ENCODE measurements at regions not wholly inside any gene's neighbourhood (a gene's known extent, or its start where the extent isn't known, plus 50 kb on each side); places are given as distances from the start of the nearest gene placed in this dataset.

DNA sequence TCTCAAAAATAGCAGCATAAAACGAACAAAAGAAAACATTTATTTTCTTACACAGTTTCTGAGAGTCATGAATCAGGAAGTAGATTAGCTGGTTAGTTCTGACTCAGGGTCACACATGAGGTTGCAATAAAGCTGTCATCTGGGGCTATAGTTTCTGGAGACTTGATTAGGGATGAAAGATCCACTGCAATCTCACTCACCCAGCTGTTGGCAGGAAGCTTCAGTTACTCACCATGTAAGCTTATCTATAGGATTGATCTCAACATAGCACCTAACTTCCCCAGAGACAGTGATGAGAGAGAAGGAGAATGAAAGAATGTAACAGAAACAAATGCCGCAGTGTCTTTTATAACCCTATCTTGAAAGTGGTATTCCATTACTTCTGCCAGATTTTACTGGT, 435.5 kb downstream of the GABRG1 start (continued):
- TF ChIP-seq, protein P1, sequence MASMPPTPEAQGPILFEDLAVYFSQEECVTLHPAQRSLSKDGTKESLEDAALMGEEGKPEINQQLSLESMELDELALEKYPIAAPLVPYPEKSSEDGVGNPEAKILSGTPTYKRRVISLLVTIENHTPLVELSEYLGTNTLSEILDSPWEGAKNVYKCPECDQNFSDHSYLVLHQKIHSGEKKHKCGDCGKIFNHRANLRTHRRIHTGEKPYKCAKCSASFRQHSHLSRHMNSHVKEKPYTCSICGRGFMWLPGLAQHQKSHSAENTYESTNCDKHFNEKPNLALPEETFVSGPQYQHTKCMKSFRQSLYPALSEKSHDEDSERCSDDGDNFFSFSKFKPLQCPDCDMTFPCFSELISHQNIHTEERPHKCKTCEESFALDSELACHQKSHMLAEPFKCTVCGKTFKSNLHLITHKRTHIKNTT (CRISPR knock-in tag; IDR thresholded peaks at IDR 0.05) = no peak
- TF ChIP-seq SMAD1 (CRISPR knock-in tag; IDR thresholded peaks at IDR 0.05; ENCODE audit: borderline replicate concordance, low read depth) (no peak), YEATS2 (CRISPR knock-in tag; IDR thresholded peaks at IDR 0.05; ENCODE audit: borderline replicate concordance) (no peak), ZNF598 (CRISPR knock-in tag; IDR thresholded peaks at IDR 0.05; ENCODE audit: borderline replicate concordance) (no peak)
- TF ChIP-seq, protein P2, sequence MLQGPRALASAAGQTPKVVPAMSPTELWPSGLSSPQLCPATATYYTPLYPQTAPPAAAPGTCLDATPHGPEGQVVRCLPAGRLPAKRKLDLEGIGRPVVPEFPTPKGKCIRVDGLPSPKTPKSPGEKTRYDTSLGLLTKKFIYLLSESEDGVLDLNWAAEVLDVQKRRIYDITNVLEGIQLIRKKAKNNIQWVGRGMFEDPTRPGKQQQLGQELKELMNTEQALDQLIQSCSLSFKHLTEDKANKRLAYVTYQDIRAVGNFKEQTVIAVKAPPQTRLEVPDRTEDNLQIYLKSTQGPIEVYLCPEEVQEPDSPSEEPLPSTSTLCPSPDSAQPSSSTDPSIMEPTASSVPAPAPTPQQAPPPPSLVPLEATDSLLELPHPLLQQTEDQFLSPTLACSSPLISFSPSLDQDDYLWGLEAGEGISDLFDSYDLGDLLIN (CRISPR knock-in tag; IDR thresholded peaks at IDR 0.05; ENCODE audit: borderline replicate concordance) = no peak

DNA sequence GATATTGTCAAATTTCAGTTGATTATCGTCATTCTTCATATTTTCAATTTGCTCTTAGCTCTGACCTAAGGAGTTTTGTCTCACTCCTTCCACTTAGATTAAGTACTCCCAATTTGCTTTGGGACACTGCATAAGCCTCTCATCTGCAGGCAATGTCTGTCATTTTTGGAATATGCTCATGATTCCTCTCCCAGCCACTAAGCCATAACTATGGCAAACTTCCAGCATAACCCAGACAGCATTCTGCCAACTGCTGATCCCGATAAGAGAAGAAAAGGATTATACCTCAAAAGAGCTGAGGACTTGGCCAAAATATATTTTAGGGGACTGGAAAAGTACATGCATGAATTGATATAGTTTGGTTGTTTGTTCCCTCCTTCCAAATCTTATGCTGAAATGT, 444.4 kb downstream of the GABRG1 start:
- H3K79me2 ChIP-seq (ENCODE audit: insufficient read depth, low read length) = no peaks in the 10 kb centered on the region
- H2AFZ ChIP-seq (ENCODE audit: low read length) = no peak overlapping the region
- H3K9me3 ChIP-seq (ENCODE audit: low read length) = no peaks in the 10 kb centered on the region; the same call in 1 of the 2 replicates
- in situ Hi-C loops (cut with HindIII; ENCODE audit: extremely low pct_ligation_motif_present, low pct_unique_long_range_greater_than_20kb) = no loop called here
- no peaks in the 10 kb centered on the region for H4K20me1 ChIP-seq (ENCODE audit: insufficient read depth, low read length)
- ATAC-seq = no peak
- no peak overlapping the region for H3K4me2 ChIP-seq (ENCODE audit: low read depth, low read length)
- WGBS (ENCODE audit: low lambda C conversion rate) = 0% methylated on average over 2 of the region's 2 CpGs
- no TSS peak for BruUV-seq (replicated peaks)
- no peak overlapping the region for H3K27ac ChIP-seq (ENCODE audit: extremely low read length, insufficient read depth, low read length)
- no peak overlapping the region for H3K9ac ChIP-seq (ENCODE audit: insufficient read depth, low read depth, low read length)
- FAIRE-seq = no peak
- H3K4me1 ChIP-seq (ENCODE audit: insufficient read depth, low read length) = no peaks in the 10 kb centered on the region
- no peaks in the 10 kb centered on the region for H3K27me3 ChIP-seq (ENCODE audit: control insufficient read depth in 1 of 2, insufficient read depth in 2 of 2, low read length in 2 of 2)
- ChIA-PET CTCF (ENCODE audit: low intra/inter-chr PET ratio, low total read pairs) (no interaction called here), POLR2A (no interaction called here)
- DNase-seq (ENCODE audit: low spot score) = no peak
- no peak overlapping the region for H3K4me3 ChIP-seq (replicated peaks in 1 of 3; ENCODE audit: insufficient read depth in 1 of 3, low read depth in 2 of 3, low read length in 3 of 3)
- intact Hi-C loops (cut with micrococcal nuclease; ENCODE audit: unreplicated experiment) = no loop called here
- no peaks in the 10 kb centered on the region for H3K36me3 ChIP-seq (replicated peaks in 1 of 2; ENCODE audit: control insufficient read depth in 1 of 2, insufficient read depth in 2 of 2, low read length in 2 of 2)
- TF ChIP-seq SETDB1 (CRISPR knock-in tag; IDR thresholded peaks at IDR 0.05; ENCODE audit: borderline replicate concordance) = no peak
- TF ChIP-seq RFX3 (CRISPR knock-in tag; IDR thresholded peaks at IDR 0.05) = no peak
- no peak for TF ChIP-seq ZNF772 (CRISPR knock-in tag; IDR thresholded peaks at IDR 0.05)
- no peak for TF ChIP-seq HOXA7 (CRISPR knock-in tag; IDR thresholded peaks at IDR 0.05)
- TF ChIP-seq, protein P3, sequence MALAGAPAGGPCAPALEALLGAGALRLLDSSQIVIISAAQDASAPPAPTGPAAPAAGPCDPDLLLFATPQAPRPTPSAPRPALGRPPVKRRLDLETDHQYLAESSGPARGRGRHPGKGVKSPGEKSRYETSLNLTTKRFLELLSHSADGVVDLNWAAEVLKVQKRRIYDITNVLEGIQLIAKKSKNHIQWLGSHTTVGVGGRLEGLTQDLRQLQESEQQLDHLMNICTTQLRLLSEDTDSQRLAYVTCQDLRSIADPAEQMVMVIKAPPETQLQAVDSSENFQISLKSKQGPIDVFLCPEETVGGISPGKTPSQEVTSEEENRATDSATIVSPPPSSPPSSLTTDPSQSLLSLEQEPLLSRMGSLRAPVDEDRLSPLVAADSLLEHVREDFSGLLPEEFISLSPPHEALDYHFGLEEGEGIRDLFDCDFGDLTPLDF (CRISPR knock-in tag; IDR thresholded peaks at IDR 0.05) = no peak
- no peak for TF ChIP-seq REL (CRISPR knock-in tag; conservative IDR thresholded peaks at IDR 0.05)
- TF ChIP-seq ZNF335 (CRISPR knock-in tag; IDR thresholded peaks at IDR 0.05) = no peak
- no peak for TF ChIP-seq PAX8 (CRISPR knock-in tag; IDR thresholded peaks at IDR 0.05; ENCODE audit: borderline replicate concordance)
- no peak for TF ChIP-seq ZSCAN21 (CRISPR knock-in tag; IDR thresholded peaks at IDR 0.05; ENCODE audit: borderline replicate concordance)
- TF ChIP-seq HNF4G (IDR thresholded peaks at IDR 0.05; ENCODE audit: borderline replicate concordance, low read depth, low read length) = no peak
- TF ChIP-seq HNF4G (CRISPR knock-in tag; IDR thresholded peaks at IDR 0.05; ENCODE audit: borderline replicate concordance, low read depth) = no peak
- no peak for TF ChIP-seq ZKSCAN8 (CRISPR knock-in tag; IDR thresholded peaks at IDR 0.05; ENCODE audit: borderline replicate concordance)
- TF ChIP-seq LCORL (IDR thresholded peaks at IDR 0.05) = no peak
- no peak for TF ChIP-seq LCORL (CRISPR knock-in tag; IDR thresholded peaks at IDR 0.05)
- TF ChIP-seq RXRB (CRISPR knock-in tag; IDR thresholded peaks at IDR 0.05; ENCODE audit: borderline replicate concordance) = no peak
- no peak for TF ChIP-seq XRCC5 (optimal IDR thresholded peaks at IDR 0.05; ENCODE audit: low read length)
- no peak for TF ChIP-seq ZNF768 (CRISPR knock-in tag; IDR thresholded peaks at IDR 0.05)
- TF ChIP-seq SRF (IDR thresholded peaks at IDR 0.05; ENCODE audit: low read depth, low read length) = no peak

All from HepG2 (cell line).